ENCODE measurements at regions not wholly inside any gene's neighbourhood (a gene's known extent, or its start where the extent isn't known, plus 50 kb on each side); places are given as distances from the start of the nearest gene placed in this dataset.
"Not testable (repeated sequence)": the region's sequence is repeated elsewhere in the genome, so short reads cannot be mapped to it uniquely, and the experiment has no call there.

DNA sequence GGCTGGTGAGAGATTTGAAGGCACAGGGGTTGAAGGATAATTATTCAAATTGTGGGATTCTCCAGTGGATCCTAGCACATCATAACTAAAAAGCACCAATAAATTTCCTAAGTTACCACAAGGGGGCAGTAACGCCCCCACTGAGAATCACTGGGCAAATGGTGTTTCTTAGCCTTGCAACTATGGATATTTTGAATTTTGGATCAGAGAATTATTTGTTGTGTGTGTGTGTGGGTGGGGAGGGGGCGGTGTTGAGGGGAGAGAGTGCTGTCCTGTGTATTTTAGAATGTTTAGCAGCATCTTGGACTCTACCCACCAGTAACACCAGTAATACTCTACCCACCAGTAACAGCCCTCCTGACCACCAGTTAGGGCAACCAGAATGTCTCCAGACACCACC lies 63.3 kb upstream of the PRKG1 start:
- peaks cover 0 to 16% (median 3%) of the 10 kb centered on the region in 4 donors for H3K4me1 ChIP-seq
- no peak overlapping the region for H3K4me3 ChIP-seq
- TF ChIP-seq POLR2AphosphoS5 (IDR thresholded peaks at IDR 0.05) (no peak), CTCF (IDR thresholded peaks at IDR 0.05) (peak in 5 of 6 experiments; percentile 55 to 70 (median 69))
- no peak for DNase-seq
- no peaks in the 10 kb centered on the region for H3K36me3 ChIP-seq
- H3K27ac ChIP-seq = no peak overlapping the region
- no peaks in the 10 kb centered on the region for H3K27me3 ChIP-seq
- peak in 1 of 2 donors; percentile 64 for ATAC-seq (ENCODE audit: low FRiP score in 2 of 2)
- H3K9me3 ChIP-seq = no peaks in the 10 kb centered on the region
- 22 to 23% methylated on average over 2 of the region's 2 CpGs for WGBS, 2 donors

- H3K36me3 ChIP-seq = no peaks in the 10 kb centered on the region
- TF ChIP-seq POLR2AphosphoS5 (IDR thresholded peaks at IDR 0.05) = no peak
- no peak for TF ChIP-seq CTCF (IDR thresholded peaks at IDR 0.05)
- no peak for TF ChIP-seq EP300 (IDR thresholded peaks at IDR 0.05)
- TF ChIP-seq POLR2A (IDR thresholded peaks at IDR 0.05) = no peak
Measured at GRCh38 chr10:51012073-51012472, 62.2 kb upstream of the PRKG1 start.

GRCh38 chr10:51014680-51015389 lies 59.5 kb upstream of the PRKG1 start:
- no peak for TF ChIP-seq POLR2AphosphoS5 (IDR thresholded peaks at IDR 0.05)
- no peak for TF ChIP-seq POLR2A (IDR thresholded peaks at IDR 0.05)
- TF ChIP-seq EP300 (IDR thresholded peaks at IDR 0.05) = no peak
- no peak for TF ChIP-seq CTCF (IDR thresholded peaks at IDR 0.05)
- no peaks in the 10 kb centered on the region for H3K36me3 ChIP-seq
- ATAC-seq (ENCODE audit: low FRiP score in 2 of 2) (peak in 1 of 2 donors; percentile 39), DNase-seq (no peak)
- no peaks in the 10 kb centered on the region for H3K9me3 ChIP-seq
- H3K27me3 ChIP-seq = no peaks in the 10 kb centered on the region
- WGBS, 2 donors = 43 to 46% methylated on average over 4 of the region's 4 CpGs
- peak overlapping the region in 1 of 4 donors; percentile 44 for H3K27ac ChIP-seq
- no peak overlapping the region for H3K4me3 ChIP-seq
- H3K4me1 ChIP-seq = peaks cover 0 to 16% (median 3%) of the 10 kb centered on the region in 4 donors

More at GRCh38 chr10:51012073-51012472, 62.2 kb upstream of the PRKG1 start:
- ATAC-seq (ENCODE audit: low FRiP score in 2 of 2) = no peak
- Histone ChIP-seq H3K9me3 (no peaks in the 10 kb centered on the region), H3K27ac (no peak overlapping the region), H3K4me3 (no peak overlapping the region), H3K27me3 (no peaks in the 10 kb centered on the region), H3K4me1 (peaks cover 0 to 16% (median 3%) of the 10 kb centered on the region in 4 donors)
- DNase-seq = no peak
- WGBS, 2 donors = 72 to 83% methylated on average over 2 of the region's 2 CpGs

GRCh38 chr10:51015390-51015754 lies 58.9 kb upstream of the PRKG1 start:
- not testable (repeated sequence) for H3K27me3 ChIP-seq; H3K9me3 ChIP-seq; DNase-seq; H3K36me3 ChIP-seq; ATAC-seq (ENCODE audit: low FRiP score in 2 of 2); H3K4me3 ChIP-seq
- peak overlapping the region in 3 of 4 donors; percentile 27 to 44 (median 38) for H3K27ac ChIP-seq
- peaks cover 0 to 16% (median 3%) of the 10 kb centered on the region in 4 donors for H3K4me1 ChIP-seq

DNA sequence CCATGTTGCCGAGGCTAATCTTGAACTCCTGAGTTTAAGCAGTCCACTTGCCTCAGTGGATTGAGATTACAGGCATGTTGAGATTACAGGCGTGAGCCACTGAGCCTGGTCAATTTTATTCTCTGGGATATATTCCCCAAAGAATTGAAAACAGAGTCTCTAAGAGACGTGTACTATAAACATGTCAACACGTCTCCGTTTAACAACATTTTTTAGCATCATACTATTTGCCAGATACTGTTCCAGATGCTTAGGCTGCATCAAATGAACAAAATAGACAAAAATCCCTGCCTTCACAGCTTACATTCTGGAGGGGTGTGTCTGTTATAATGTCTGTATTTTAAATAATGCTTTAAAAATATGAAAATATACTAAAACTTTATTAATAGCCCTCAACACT lies 54.1 kb upstream of the PRKG1 start:
- H3K27ac ChIP-seq = no peak overlapping the region
- H3K9me3 ChIP-seq = no peaks in the 10 kb centered on the region
- peaks cover 0 to 5% (median under 1%) of the 10 kb centered on the region in 4 donors for H3K4me1 ChIP-seq
- TF ChIP-seq EP300 (IDR thresholded peaks at IDR 0.05) (peak in 1 of 4 donors; percentile 5), CTCF (IDR thresholded peaks at IDR 0.05) (no peak), POLR2AphosphoS5 (IDR thresholded peaks at IDR 0.05) (no peak), POLR2A (IDR thresholded peaks at IDR 0.05) (no peak)
- DNase-seq = no peak
- H3K36me3 ChIP-seq = no peaks in the 10 kb centered on the region
- H3K4me3 ChIP-seq = no peak overlapping the region
- no peaks in the 10 kb centered on the region for H3K27me3 ChIP-seq
- WGBS, 2 donors = 77 to 79% methylated on average over 5 of the region's 5 CpGs
- ATAC-seq (ENCODE audit: low FRiP score in 2 of 2) = no peak
